DMS53 treated with DMSO at 0.1 percent for 48 hours (cell line): ENCODE measurements at regions not wholly inside any gene's neighbourhood (a gene's known extent, or its start where the extent isn't known, plus 50 kb on each side); places are given as distances from the start of the nearest gene placed in this dataset.

Experiments
- DNase-seq: peaks from one replicate; lab custom pipeline; 2025; ENCODE audit not compliant: unreplicated experiment; lab: John Stamatoyannopoulos, UW

- DNase-seq = no peak
Observed at GRCh38 chr2:204108330-204108751, 171.8 kb downstream of the ICOS start.

- no peak for DNase-seq
Observed at GRCh38 chr2:204108781-204109295, 172.3 kb downstream of the ICOS start.

- no peak for DNase-seq
Observed at GRCh38 chr2:204109681-204110080, 173.1 kb downstream of the ICOS start.

- DNase-seq = no peak
Observed at GRCh38 chr2:204110338-204110741, 173.8 kb downstream of the ICOS start.

GRCh38 chr2:204110751-204111516 is 174.4 kb downstream of the ICOS start:
- DNase-seq = no peak

GRCh38 chr2:204112084-204112770 is 175.7 kb downstream of the ICOS start:
- DNase-seq = no peak

- no peak for DNase-seq
Observed at GRCh38 chr2:204114295-204115136, 178.0 kb downstream of the ICOS start.

GRCh38 chr2:204115137-204116056 is 178.8 kb downstream of the ICOS start:
- no peak for DNase-seq

- DNase-seq = no peak
Observed at GRCh38 chr2:204116159-204116792, 179.7 kb downstream of the ICOS start.

- no peak for DNase-seq
Observed at GRCh38 chr2:204122425-204122824, 185.9 kb downstream of the ICOS start.

- DNase-seq = no peak
Observed at GRCh38 chr2:204124140-204124750, 187.7 kb downstream of the ICOS start.

- DNase-seq = no peak
Observed at GRCh38 chr2:204126705-204127104, 190.1 kb downstream of the ICOS start.

- no peak for DNase-seq
Observed at GRCh38 chr2:204127238-204127637, 190.7 kb downstream of the ICOS start.

- no peak for DNase-seq
Observed at GRCh38 chr2:204129591-204130294, 193.2 kb downstream of the ICOS start.

- no peak for DNase-seq
Observed at GRCh38 chr2:204131621-204132020, 195.1 kb downstream of the ICOS start.

- DNase-seq = no peak
Observed at GRCh38 chr2:204133476-204133875, 196.9 kb downstream of the ICOS start.

- DNase-seq = no peak
Observed at GRCh38 chr2:204134421-204134820, 197.9 kb downstream of the ICOS start.

- DNase-seq = no peak
Observed at GRCh38 chr2:204135752-204136151, 199.2 kb downstream of the ICOS start.

- DNase-seq = no peak
Observed at GRCh38 chr2:204138206-204138605, 201.6 kb downstream of the ICOS start.
